HG03139 (cell line): ENCODE measurements at regions not wholly inside any gene's neighbourhood (a gene's known extent, or its start where the extent isn't known, plus 50 kb on each side); places are given as distances from the start of the nearest gene placed in this dataset.

ENCODE experiments used
- ATAC-seq: cut with Tn5 transposase; IDR thresholded peaks from one replicate; pipeline ENCODE4 v1.9.1; 2021; ENCODE audit not compliant: unreplicated experiment

DNA sequence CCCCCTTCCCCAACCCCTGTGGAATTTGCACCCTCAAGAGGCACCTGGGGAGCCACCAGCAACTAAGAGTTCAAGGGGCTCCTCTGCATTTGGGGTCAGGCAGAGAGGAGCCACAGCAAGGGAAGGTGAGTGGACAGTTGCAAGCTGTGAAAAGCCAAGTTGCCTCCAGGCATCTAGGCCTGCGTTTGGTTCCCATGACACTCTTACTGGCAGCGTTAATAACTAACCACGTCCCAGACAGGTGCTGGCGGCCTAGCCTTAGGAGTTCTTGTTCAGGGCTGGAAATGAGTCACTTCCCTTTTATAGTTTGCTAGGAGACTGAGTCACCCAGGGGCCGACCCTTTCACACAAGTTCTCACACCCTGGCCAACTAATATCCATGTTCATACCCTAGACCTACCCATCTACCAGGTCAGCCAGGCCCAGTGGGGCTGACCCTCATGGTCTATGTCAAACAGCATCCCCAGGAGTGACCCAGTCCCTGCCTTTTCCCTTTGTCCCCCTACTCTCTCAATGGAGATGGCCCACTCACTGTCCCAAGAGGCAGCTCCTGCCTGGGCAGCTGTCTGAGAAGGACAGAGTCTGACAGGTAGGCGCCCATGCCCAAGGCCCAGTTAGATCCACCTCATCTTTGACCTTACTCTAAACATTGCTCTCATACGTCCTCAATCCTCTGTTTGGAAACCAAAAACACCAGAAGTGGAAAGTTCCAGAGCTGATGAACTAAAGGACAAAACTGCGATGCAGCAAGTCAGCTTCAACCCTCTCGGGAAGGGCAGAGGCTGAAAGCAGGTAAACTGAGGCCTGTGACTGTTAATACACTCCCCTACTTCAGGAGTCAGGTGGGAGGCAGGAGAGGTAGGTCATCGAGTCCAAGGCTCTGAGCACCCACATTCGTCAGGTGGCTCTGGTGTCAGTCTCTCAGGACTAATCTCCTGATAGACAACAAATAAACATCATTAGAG lies 300.6 kb downstream of the SOX9 start:
- peak; percentile 44 for ATAC-seq

- ATAC-seq, result no peak
Observed at GRCh38 chr17:72422204-72422504, 301.3 kb downstream of the SOX9 start.

DNA sequence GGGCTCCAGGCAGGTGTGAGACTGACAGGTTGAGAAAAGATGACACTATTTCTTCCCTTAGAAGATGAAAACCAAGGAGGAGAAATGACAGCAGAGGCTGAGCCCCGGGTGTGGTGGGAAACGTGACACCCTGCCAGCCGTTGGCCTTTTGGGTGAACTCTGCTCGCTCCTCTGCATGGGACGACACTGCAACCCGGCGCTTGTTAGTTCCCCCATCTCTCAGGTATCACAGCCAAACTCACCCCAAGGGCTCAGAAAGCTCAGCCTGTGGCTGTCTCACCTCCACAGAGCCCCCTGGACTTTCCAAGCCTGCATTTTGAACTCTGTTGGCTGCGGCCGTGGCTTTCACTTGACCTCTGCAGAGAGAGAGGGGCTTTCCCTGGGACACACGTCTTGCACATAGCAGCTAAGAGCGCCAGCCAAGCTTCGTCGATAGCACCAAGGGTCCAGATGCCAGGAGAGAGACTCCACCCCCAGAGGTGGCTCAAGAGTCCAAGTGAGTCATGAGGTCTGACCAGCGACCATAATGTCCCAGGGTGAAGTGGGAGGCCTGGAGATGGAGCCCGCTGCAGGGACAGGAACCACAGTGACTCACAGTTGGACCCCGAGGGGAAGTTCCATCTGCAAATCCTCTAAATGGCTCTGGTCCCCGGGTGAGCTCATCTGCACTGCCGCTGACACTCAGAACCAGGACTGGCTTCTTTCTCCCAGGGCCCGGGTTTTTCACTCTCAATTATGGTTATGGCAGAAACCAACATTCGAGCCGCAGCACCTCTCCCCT lies 301.9 kb downstream of the SOX9 start:
- ATAC-seq, result peak; percentile 37

DNA sequence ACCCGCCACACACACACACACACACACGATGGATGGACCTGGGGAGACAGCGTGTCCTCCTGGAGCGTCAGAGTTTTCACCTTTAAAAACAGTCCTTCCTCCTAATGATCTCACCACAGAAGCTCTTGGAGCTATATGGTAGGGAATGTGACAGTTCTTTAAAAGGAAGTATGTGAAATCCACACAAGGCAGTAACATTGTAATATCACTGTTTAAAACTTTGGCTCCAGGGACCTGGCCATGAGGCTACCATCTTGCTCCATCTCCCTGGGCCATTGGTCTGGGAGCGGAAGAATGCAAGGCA lies 302.4 kb downstream of the SOX9 start:
- ATAC-seq, result no peak

GRCh38 chr17:72423718-72424117 lies 302.9 kb downstream of the SOX9 start:
- ATAC-seq, result no peak

DNA sequence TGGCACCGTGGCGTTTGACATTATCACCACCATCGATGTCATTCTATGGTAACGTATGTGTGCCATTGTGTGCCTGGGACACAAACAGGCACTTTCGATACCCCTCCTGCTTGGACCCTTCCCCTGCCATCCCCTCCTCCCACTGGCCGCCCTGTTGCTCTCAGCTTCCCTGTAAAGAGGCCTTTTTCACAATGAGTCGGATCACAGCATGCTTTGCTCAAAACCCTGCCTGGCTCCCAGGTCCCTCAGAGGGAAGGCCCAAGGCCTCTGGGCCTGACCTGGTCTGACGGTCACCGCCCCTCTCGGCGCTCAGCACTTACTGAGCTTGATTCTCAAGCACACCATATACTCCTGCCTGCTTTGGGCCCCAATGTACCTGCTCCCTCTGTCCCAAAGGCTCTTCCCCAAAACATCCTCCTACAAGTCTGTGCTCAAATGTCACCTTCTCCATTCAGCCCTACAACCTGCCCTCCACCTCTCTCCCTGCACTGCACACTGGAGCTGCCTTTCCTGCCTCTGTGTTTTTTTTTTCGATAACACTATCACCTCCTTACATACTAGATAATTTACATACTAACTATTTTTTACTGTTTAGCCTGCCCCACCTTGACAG lies 303.8 kb downstream of the SOX9 start:
- no peak for ATAC-seq

DNA sequence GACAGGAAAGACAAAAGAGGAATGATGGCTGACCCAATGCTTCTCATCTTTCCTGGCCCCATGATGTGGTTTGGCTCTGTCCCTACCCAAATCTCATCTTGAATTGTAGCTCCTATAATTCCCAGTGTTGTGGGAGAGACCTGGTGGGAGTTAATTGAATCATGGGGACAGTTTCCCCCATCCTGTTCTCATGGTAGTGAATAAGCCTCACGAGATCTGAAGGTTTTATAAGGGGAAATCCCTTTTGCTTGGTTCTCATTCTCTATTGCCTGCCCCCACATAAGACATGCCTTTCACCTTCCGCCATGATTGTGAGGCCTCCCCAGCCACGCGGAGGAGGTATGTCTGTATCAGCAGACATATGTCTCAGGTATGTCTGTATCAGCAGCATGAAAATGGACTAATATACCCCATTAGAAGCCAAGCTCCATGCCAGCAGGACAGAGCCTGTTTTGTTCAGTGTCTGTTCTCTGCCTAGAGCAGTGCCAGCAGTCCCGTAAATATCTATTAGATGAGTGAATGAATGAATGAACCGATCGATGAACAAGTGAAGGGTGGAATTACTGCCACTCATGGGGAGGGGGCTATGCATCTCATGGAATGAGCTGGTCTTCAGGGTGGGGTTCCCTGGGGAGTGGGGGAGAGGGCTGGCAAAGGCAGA lies 304.4 kb downstream of the SOX9 start:
- no peak for ATAC-seq

DNA sequence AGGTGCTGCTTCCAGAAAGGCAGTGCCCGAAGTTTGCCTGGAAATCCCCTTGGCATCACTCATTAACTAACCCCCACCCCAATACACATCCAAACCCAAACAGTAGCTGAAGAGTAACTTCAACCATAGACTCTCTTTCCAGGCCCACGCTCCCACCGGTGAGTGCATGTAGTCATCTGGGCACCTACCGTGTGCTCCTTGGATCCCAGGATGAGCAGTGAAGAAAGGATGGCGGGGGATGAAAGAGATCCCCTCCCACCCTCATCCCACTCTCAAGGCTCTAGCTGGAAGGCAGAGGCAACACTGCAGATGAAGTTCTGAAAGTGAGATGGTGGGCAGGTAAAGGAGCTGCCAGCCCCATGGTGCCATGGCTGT lies 305.0 kb downstream of the SOX9 start:
- ATAC-seq, result no peak

DNA sequence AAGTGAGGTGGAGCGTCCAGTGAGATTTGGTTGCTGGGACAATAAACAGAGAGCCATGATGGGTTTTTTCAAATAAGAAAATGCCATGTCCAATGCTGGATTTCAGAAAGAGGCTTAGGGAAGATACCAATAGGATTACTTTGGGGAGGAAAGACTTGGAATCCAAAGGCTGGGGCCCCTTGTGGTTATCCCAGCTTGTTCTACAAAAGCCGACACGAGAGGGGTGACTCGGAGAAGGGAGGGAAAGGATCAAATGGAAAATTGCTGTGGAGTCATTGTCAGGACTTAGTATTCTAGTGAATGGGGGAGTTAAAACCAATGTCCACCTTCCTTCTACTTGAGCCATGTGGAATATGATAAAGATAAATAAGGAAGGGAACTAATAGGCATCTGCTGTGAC lies 305.5 kb downstream of the SOX9 start:
- ATAC-seq, result no peak

DNA sequence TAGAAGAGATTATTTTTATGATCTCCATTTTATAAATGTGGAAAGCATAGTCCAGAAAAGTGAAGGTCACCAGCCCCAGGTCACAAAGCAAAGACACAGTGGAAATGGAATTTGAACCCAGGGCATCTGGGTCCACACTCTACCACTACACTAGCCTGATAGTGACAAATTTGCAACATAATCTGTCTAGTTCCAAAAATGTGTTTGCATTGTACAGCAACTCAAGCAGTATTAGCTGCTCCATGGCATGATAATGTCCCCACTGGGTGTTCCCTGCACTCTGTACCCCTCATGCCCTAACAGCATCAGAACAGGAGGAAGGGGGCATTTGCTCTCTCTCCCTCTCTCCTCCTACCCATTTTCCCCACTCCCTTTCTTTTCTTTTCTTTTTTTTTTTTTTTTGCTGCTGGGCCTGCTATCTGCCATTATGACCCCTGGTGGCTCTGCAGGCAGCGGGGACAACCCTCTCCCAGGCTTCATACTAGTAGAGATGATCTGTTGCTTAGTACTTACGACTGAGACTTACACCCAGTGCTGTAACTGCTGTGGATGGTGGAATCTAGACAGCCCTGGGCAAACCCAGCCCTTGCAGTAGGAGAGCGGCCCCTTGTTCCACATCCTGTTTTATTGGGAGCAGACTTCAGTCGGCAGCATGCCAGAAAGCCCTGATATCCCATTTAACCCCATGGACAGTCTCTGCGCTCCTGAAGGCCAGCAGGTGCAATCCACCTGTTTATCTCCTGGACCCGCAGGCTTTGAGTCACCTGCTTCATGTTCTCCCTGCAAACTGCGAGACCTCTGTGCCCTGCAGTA lies 306.3 kb downstream of the SOX9 start:
- no peak for ATAC-seq

GRCh38 chr17:72427761-72428109 lies 306.9 kb downstream of the SOX9 start:
- no peak for ATAC-seq

- ATAC-seq, result no peak
Observed at GRCh38 chr17:72429066-72429638, 308.3 kb downstream of the SOX9 start.

- no peak for ATAC-seq
Observed at GRCh38 chr17:72430611-72431432, 310.0 kb downstream of the SOX9 start.

DNA sequence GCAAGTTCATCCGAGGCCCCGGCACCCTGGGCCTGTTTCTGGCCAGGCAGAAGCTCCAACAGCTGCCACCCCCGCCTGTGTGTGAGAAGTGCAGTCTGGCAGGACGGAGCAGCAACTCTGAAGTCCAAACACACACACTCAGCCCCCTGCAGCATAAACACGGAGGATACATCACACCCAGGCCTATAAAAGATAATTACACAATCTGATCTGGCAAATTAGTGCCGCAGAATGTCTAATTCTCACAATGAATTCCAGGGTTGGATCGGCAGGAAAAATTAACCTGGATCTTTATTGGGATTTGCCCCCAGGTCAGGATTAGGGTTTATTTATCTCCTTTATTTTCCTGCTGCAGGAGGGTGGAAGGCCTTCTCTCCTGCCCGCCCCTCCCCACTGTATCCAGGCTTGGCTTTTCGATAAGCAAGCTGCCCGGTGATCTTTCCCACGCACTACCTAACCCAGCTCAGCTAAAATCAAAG lies 311.4 kb downstream of the SOX9 start:
- ATAC-seq, result no peak

GRCh38 chr17:72432881-72433280 lies 312.1 kb downstream of the SOX9 start:
- no peak for ATAC-seq

GRCh38 chr17:72433797-72434196 lies 313.0 kb downstream of the SOX9 start:
- no peak for ATAC-seq

GRCh38 chr17:72434581-72434980 lies 313.8 kb downstream of the SOX9 start:
- no peak for ATAC-seq

GRCh38 chr17:72434991-72435618 lies 314.3 kb downstream of the SOX9 start:
- ATAC-seq, result no peak

DNA sequence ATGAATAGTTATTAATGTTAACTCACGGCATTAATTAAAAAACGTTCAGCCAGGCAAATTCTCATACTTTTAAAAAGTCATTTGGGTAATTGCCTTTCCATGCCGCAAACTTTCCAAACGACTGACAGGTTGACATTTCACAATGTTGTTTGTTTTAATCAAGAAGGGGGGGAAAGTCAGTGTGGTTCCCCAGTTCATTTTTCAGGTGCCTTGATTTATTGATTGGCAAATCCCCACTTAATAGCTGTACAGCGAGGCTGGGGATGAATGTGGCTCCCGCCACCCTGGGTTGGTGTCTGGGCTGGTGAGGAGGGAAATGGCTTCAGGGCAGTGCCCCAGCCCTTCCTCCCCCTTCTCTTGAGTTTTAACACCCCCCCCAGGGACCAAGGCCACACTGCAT lies 318.0 kb downstream of the SOX9 start:
- no peak for ATAC-seq
